ENCODE measurements at regions not wholly inside any gene's neighbourhood (a gene's known extent, or its start where the extent isn't known, plus 50 kb on each side); places are given as distances from the start of the nearest gene placed in this dataset.
A peak's percentile ranks its signal among the peaks of the same experiment; 100 is the strongest.

GRCh38 chr2:63658176-63658968 lies 69.6 kb downstream of the MDH1 start:
- TF ChIP-seq, protein P1, sequence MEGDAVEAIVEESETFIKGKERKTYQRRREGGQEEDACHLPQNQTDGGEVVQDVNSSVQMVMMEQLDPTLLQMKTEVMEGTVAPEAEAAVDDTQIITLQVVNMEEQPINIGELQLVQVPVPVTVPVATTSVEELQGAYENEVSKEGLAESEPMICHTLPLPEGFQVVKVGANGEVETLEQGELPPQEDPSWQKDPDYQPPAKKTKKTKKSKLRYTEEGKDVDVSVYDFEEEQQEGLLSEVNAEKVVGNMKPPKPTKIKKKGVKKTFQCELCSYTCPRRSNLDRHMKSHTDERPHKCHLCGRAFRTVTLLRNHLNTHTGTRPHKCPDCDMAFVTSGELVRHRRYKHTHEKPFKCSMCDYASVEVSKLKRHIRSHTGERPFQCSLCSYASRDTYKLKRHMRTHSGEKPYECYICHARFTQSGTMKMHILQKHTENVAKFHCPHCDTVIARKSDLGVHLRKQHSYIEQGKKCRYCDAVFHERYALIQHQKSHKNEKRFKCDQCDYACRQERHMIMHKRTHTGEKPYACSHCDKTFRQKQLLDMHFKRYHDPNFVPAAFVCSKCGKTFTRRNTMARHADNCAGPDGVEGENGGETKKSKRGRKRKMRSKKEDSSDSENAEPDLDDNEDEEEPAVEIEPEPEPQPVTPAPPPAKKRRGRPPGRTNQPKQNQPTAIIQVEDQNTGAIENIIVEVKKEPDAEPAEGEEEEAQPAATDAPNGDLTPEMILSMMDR (IDR thresholded peaks at IDR 0.05 in 8 of 11, conservative IDR thresholded peaks at IDR 0.05 in 3 of 11): no peak
- no peak for TF ChIP-seq POLR2A (IDR thresholded peaks at IDR 0.05)
- no peak for TF ChIP-seq POLR2AphosphoS5 (IDR thresholded peaks at IDR 0.05)

GRCh38 chr2:63660060-63660459 lies 71.3 kb downstream of the MDH1 start:
- H3K4me1 ChIP-seq: peaks cover 0 to 4% (median 0%) of the 10 kb centered on the region in 6 donors
- intact Hi-C loops (cut with DNase I; ENCODE audit: low total_unique reads): no loop called here
- TF ChIP-seq POLR2A (IDR thresholded peaks at IDR 0.05): no peak
- no peak for TF ChIP-seq POLR2AphosphoS5 (IDR thresholded peaks at IDR 0.05)
- TF ChIP-seq, protein P1 (IDR thresholded peaks at IDR 0.05 in 8 of 11, conservative IDR thresholded peaks at IDR 0.05 in 3 of 11): no peak
- H3K27ac ChIP-seq: no peak overlapping the region
- H3K36me3 ChIP-seq: no peaks in the 10 kb centered on the region
- no peaks in the 10 kb centered on the region for H3K27me3 ChIP-seq (replicated peaks in 1 of 7)
- H3K4me3 ChIP-seq: no peak overlapping the region
- H3K9me3 ChIP-seq: no peaks in the 10 kb centered on the region
- no peak for DNase-seq

More at GRCh38 chr2:63658176-63658968, 69.6 kb downstream of the MDH1 start:
- H3K27me3 ChIP-seq (replicated peaks in 1 of 7): no peaks in the 10 kb centered on the region
- H3K4me3 ChIP-seq: no peak overlapping the region
- H3K9me3 ChIP-seq: no peaks in the 10 kb centered on the region
- intact Hi-C loops (cut with DNase I; ENCODE audit: low total_unique reads): no loop called here
- 62 to 76% (median 64%) methylated on average over 3 of the region's 3 CpGs for WGBS, 5 donors
- H3K4me1 ChIP-seq: peaks cover 0 to 4% (median 0%) of the 10 kb centered on the region in 6 donors
- DNase-seq: no peak
- H3K27ac ChIP-seq: peak overlapping the region in 3 of 8 donors; percentile 9 to 26 (median 17)
- H3K36me3 ChIP-seq: no peaks in the 10 kb centered on the region

DNA sequence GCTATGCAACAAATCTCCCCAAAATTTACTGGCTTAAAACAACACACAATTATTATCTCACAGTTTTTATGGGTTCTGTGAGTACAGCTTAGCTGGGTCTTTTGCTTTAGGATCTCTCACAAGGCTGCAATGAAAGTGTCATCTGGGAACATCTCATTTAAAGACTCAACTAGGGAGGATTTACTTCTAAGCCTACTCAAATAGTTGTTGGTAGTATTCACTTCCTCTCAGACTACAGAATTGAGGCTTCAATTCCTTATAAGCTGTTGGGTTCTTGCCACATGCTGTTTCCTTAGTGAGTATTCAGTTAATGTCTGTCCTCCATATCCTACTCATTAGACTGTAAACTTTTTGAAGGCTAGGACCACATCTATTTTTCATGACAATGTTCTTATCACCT lies 72.3 kb downstream of the MDH1 start:
- no peak overlapping the region for H3K27ac ChIP-seq
- H3K36me3 ChIP-seq: no peaks in the 10 kb centered on the region
- no peak for DNase-seq
- TF ChIP-seq, protein P1 (IDR thresholded peaks at IDR 0.05 in 8 of 11, conservative IDR thresholded peaks at IDR 0.05 in 3 of 11): no peak
- no peak for TF ChIP-seq POLR2AphosphoS5 (IDR thresholded peaks at IDR 0.05)
- intact Hi-C loops (cut with DNase I; ENCODE audit: low total_unique reads): no loop called here
- no peak overlapping the region for H3K4me3 ChIP-seq
- no peaks in the 10 kb centered on the region for H3K9me3 ChIP-seq
- no peaks in the 10 kb centered on the region for H3K27me3 ChIP-seq (replicated peaks in 1 of 7)
- peaks cover 0 to 4% (median 0%) of the 10 kb centered on the region in 6 donors for H3K4me1 ChIP-seq

DNA sequence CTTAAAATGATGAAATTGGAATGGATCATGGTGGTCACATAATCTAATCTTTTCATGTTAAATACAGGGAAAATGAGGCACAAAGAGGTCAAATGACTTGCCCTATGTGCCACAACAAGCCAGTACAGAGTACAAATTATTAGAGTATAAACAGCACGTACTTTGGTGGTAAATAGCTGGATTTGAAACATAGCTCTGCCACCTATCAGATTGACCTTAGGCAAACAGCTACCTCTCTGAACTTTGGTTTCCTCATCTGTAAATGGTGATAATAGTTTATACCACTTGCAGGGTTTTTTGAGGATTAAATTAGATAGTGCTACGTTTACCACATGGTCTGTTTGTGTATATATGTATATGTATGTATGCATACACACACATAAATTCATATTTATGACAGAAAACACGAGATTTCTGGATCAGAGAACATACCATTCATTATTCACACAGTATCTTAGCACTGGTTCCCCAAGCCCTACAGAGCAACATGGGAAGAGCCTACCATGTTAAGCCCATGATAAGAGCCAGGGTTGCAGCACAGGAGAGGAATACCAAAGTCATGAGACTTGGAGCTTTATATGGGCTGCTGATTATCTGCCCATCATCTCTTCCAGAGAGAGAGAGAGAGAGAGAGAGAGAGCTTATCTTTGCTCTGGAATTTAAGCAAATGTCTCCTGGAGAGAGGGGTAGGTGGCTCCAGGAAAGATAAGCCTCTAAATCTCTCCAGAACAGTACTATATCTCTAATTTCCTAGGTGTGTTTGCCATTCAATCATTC lies 73.5 kb downstream of the MDH1 start:
- 74 to 84% (median 75%) methylated on average over 3 of the region's 3 CpGs for WGBS, 5 donors
- H3K9me3 ChIP-seq: no peaks in the 10 kb centered on the region
- intact Hi-C loops (cut with DNase I; ENCODE audit: low total_unique reads): no loop called here
- no peaks in the 10 kb centered on the region for H3K36me3 ChIP-seq
- no peaks in the 10 kb centered on the region for H3K27me3 ChIP-seq (replicated peaks in 1 of 7)
- no peak for DNase-seq
- TF ChIP-seq, protein P1 (IDR thresholded peaks at IDR 0.05 in 8 of 11, conservative IDR thresholded peaks at IDR 0.05 in 3 of 11): no peak
- TF ChIP-seq POLR2A (IDR thresholded peaks at IDR 0.05) (no peak), POLR2AphosphoS5 (IDR thresholded peaks at IDR 0.05) (no peak)
- H3K27ac ChIP-seq: no peak overlapping the region
- H3K4me1 ChIP-seq: peaks cover 0 to 4% (median 0%) of the 10 kb centered on the region in 6 donors
- no peak overlapping the region for H3K4me3 ChIP-seq
